K562 (cell line): ENCODE measurements at regions not wholly inside any gene's neighbourhood (a gene's known extent, or its start where the extent isn't known, plus 50 kb on each side); places are given as distances from the start of the nearest gene placed in this dataset.

Experiments
- ATAC-seq: fragments of 200-7000 bp; cut with Tn5 transposase; 3 replicates; pipeline ENCODE4 v1.9.1; 2020; ENCODE audit warnings: moderate library complexity
- BruUV-seq: library from RNA; stranded (reverse); fragments of 400-500 nt; replicated peaks from 2 replicates; lab custom pipeline; 2021; lab: Mats Ljungman, UMichigan
- CTCF ChIA-PET: fragments of 300-600 bp; formaldehyde crosslinking; extraction: SDS; loops from one replicate; lab custom pipeline; 2021; ENCODE audit warnings: low intra/inter-chr PET ratio; lab: Yijun Ruan, JAX
- POLR2A ChIA-PET: fragments of 300-600, 350-650 bp; sonication (Branson Sonifier 250); formaldehyde crosslinking; extraction: SDS; loops from one replicate; lab custom pipeline; 2021; ENCODE audit warnings: antibody characterized with exemption, inconsistent platforms; lab: Yijun Ruan, JAX
- DNase-seq, 4 experiments: peaks; one replicate each; pipeline versions ENCODE4 v3.0.0 to v3.0.0-alpha.2; 2011 to 2018; ENCODE audit warnings: low spot score in 3 of 4, mixed read lengths in 3 of 4; ENCODE audit errors: extremely low read depth in 1 of 4
- FAIRE-seq: peaks from 2 replicates; lab custom pipeline; 2011; peaks lifted over from hg19 to GRCh38; lab: Jason Lieb, UNC
- H2AFZ ChIP-seq: 2 replicates; pipeline ENCODE4 v1.6.0; 2011; ENCODE audit warnings: low read depth, low read length, control low read depth, inconsistent platforms
- H3K27ac ChIP-seq: fragments of 200-600 bp; 3 replicates; pipeline ENCODE4 v1.8.0; 2011; ENCODE audit warnings: low read depth, mild to moderate bottlenecking, control low read depth, inconsistent platforms, low read length, moderate library complexity, mixed read lengths; ENCODE audit errors: extremely low read depth
- H3K27me3 ChIP-seq, 2 experiments: fragments of 300-600 bp in 1 of 2; 2 replicates in 1 of 2; 3 replicates in 1 of 2; pipeline versions ENCODE4 v1.6.0 to v1.8.0; 2011; ENCODE audit warnings: inconsistent platforms in 2 of 2, low read length in 2 of 2, mild to moderate bottlenecking in 1 of 2, mixed read lengths in 1 of 2, moderate library complexity in 1 of 2; ENCODE audit not compliant: control insufficient read depth in 2 of 2, insufficient read depth in 2 of 2
- H3K36me3 ChIP-seq: fragments of 300-600 bp; 3 replicates; pipeline ENCODE4 v1.8.0; 2011; ENCODE audit warnings: mild to moderate bottlenecking, low read length, inconsistent platforms; ENCODE audit not compliant: control insufficient read depth, insufficient read depth
- H3K4me1 ChIP-seq, 2 experiments: fragments of 200-600 bp in 1 of 2; replicated peaks in 1 of 2; 2 replicates in 1 of 2; 3 replicates in 1 of 2; pipeline versions ENCODE4 v1.5.1 to v1.8.0; 2011; ENCODE audit warnings: inconsistent platforms in 2 of 2, low read length in 2 of 2, mild to moderate bottlenecking in 1 of 2, mixed read lengths in 1 of 2, moderate library complexity in 1 of 2; ENCODE audit not compliant: control insufficient read depth in 2 of 2, insufficient read depth in 2 of 2
- H3K4me2 ChIP-seq: 2 replicates; pipeline ENCODE4 v1.6.1; 2011; ENCODE audit warnings: low read length, control low read depth, inconsistent platforms, mixed read lengths; ENCODE audit not compliant: insufficient read depth
- H3K4me3 ChIP-seq: fragments of 200-600 bp; sonication (generic), shearing (Covaris generic); 2 replicates; pipeline ENCODE4 v1.5.1; 2016; ENCODE audit warnings: control low read depth, inconsistent platforms
- H3K79me2 ChIP-seq: fragments of 200-600 bp; 3 replicates; pipeline ENCODE4 v1.8.0; 2011; ENCODE audit warnings: low read length, inconsistent platforms; ENCODE audit not compliant: control insufficient read depth, insufficient read depth
- H3K9ac ChIP-seq, 2 experiments: 2 replicates each; pipeline versions ENCODE4 v1.6.0 to v1.6.1; 2011; ENCODE audit warnings: low read depth in 2 of 2, low read length in 2 of 2, control low read depth in 1 of 2, inconsistent platforms in 1 of 2, mild to moderate bottlenecking in 1 of 2, mixed read lengths in 1 of 2; ENCODE audit not compliant: insufficient read depth in 1 of 2
- H3K9me1 ChIP-seq: one replicate; pipeline ENCODE4 v1.6.0; 2011; ENCODE audit warnings: inconsistent platforms, mild to moderate bottlenecking, low read length, moderate library complexity; ENCODE audit not compliant: control insufficient read depth, insufficient read depth
- H3K9me3 ChIP-seq: replicated peaks from 2 replicates; pipeline ENCODE4 v1.5.1; 2011; ENCODE audit warnings: low read depth, low read length, inconsistent platforms; ENCODE audit not compliant: control insufficient read depth, insufficient read depth
- H4K20me1 ChIP-seq: replicated peaks from 2 replicates; pipeline ENCODE4 v1.6.1; 2011; ENCODE audit warnings: low read length, inconsistent platforms, mixed read lengths; ENCODE audit not compliant: control insufficient read depth, insufficient read depth
- CBX2 ChIP-seq: fragments of 200-600 bp; sonication (generic); IDR thresholded peaks from one replicate; pipeline ENCODE4 v1.6.1; 2012; ENCODE audit warnings: mild to moderate bottlenecking, low read length, inconsistent platforms; ENCODE audit not compliant: insufficient read depth, poor library complexity, severe bottlenecking
- CEBPB ChIP-seq: fragments of 450-650 bp; IDR thresholded peaks from 2 replicates; pipeline ENCODE4 v1.6.1; 2016; ENCODE audit warnings: missing genetic modification characterization, missing compliant biosample characterization
- KHSRP ChIP-seq: fragments of 450-650 bp; IDR thresholded peaks from 2 replicates; pipeline ENCODE4 v1.6.1; 2017
- MTA1 ChIP-seq: fragments of 450-650 bp; IDR thresholded peaks from 2 replicates; pipeline ENCODE4 v1.6.1; 2017; ENCODE audit warnings: borderline replicate concordance
- POLR3G ChIP-seq: IDR thresholded peaks from 2 replicates; pipeline ENCODE4 v1.6.1; 2011; ENCODE audit not compliant: insufficient read length, insufficient replicate concordance; ENCODE audit errors: extremely low read depth
- RBM34 ChIP-seq: fragments of 200-400 bp; formaldehyde crosslinking; IDR thresholded peaks from 2 replicates; pipeline ENCODE4 v1.6.1; 2018; ENCODE audit warnings: low read length, borderline replicate concordance; ENCODE audit not compliant: insufficient read depth
- TAF7 ChIP-seq: fragments of 450-650 bp; IDR thresholded peaks from 2 replicates; pipeline ENCODE4 v1.6.1; 2016; ENCODE audit warnings: missing genetic modification characterization, missing compliant biosample characterization
- TCF7 ChIP-seq: sonication (generic); IDR thresholded peaks from 2 replicates; pipeline ENCODE4 v1.6.1; 2016; ENCODE audit warnings: antibody characterized with exemption, borderline replicate concordance
- TFAM ChIP-seq: fragments of 250-450 bp; sonication (Bioruptor Pico); conservative IDR thresholded peaks from 2 replicates; pipeline ENCODE4 v1.5.0; 2021; ENCODE audit warnings: mild to moderate bottlenecking, moderate library complexity
- ZNF583 ChIP-seq: fragments of 250-450 bp; sonication (Bioruptor Pico); IDR thresholded peaks from 2 replicates; pipeline ENCODE4 v1.4.0; 2020
- WGBS: fragments of 100-300 bp; shearing (Covaris generic); methylation state at CpG from one replicate; pipeline ENCODE4 v1.1.6; 2016; ENCODE audit warnings: low coverage, mixed read lengths; ENCODE audit not compliant: insufficient coverage; ENCODE audit errors: missing lambda C conversion rate; 5-methylcytosine and 5-hydroxymethylcytosine counted together
- in situ Hi-C: fragments of 300-500 bp; cut with MboI; formaldehyde crosslinking; loops from 4 replicates; pipeline ENCODE4 v1.15.0; 2018; ENCODE audit warnings: inconsistent platforms, mixed read lengths
- intact Hi-C: fragments of 100-400 bp; cut with micrococcal nuclease; formaldehyde crosslinking; loops from 2 replicates; pipeline ENCODE4 v1.14.2; 2022
- TF ChIP-seq, protein P1 (sequence below): sonication (generic); formaldehyde crosslinking; IDR thresholded peaks from 2 replicates; pipeline ENCODE4 v1.8.0; 2023; ENCODE audit warnings: mild to moderate bottlenecking, missing genetic modification reagents

- CTCF ChIA-PET = no interaction called here
- Histone ChIP-seq H3K27ac (no peak overlapping the region), H3K4me2 (no peak overlapping the region), H3K36me3 (no peaks in the 10 kb centered on the region), H3K9ac (no peak overlapping the region), H3K9me1 (no peaks in the 10 kb centered on the region), H3K27me3 (no peaks in the 10 kb centered on the region), H3K9me3 (no peaks in the 10 kb centered on the region), H3K4me3 (no peak overlapping the region), H3K79me2 (no peaks in the 10 kb centered on the region), H3K4me1 (no peaks in the 10 kb centered on the region), H2AFZ (no peak overlapping the region), H4K20me1 (no peaks in the 10 kb centered on the region)
- BruUV-seq = no TSS peak
- FAIRE-seq = no peak
- intact Hi-C loops (no loop called here), in situ Hi-C loops (no loop called here)
- WGBS = 2% methylated on average over 6 of the region's 7 CpGs
- no peak for ATAC-seq
- POLR2A ChIA-PET = no interaction called here
- TF ChIP-seq TAF7 (tag) = no peak
- DNase-seq = no peak
Observed at GRCh38 chr6:82551831-82552230, 188.2 kb downstream of the TPBG start.

DNA sequence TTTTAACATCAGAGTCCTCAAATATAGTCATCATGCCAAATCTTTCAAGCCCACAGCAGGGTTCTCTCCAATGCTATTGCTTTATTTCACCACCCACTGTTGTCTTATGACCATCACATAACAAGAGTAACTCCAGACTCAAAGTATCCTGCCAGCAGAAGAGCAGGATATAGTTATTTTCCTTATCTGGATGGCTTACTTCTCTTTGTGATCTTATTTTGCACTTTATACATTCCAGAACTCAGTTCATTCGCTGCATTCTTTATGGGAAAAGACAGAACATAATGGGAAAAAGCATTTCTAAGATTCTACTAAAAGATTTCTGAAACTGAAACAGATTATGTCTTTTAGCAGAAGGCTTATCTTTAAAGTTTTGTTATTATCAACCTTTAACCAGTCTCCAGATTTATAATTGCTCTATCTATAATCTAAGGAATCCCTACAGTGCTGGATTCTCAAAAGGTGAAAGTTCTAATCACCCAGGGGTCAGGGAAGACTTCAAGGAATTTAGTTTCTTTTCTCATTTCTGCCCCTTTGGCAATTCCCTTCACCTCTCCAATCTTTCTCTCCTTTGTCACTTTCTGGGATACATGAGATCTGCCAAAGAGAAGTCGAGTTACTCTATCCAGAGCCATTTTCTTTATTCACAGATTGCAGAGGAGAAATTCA is 190.4 kb downstream of the TPBG start:
- no peaks in the 10 kb centered on the region; a peak in 1 of 5 replicates for H3K4me1 ChIP-seq
- TF ChIP-seq RBM34 (no peak), TFAM (CRISPR knock-in tag) (no peak), POLR3G (no peak), KHSRP (no peak), CBX2 (no peak), ZNF583 (no peak), TCF7 (no peak), MTA1 (no peak), CEBPB (tag) (no peak)
- TF ChIP-seq, protein P1, sequence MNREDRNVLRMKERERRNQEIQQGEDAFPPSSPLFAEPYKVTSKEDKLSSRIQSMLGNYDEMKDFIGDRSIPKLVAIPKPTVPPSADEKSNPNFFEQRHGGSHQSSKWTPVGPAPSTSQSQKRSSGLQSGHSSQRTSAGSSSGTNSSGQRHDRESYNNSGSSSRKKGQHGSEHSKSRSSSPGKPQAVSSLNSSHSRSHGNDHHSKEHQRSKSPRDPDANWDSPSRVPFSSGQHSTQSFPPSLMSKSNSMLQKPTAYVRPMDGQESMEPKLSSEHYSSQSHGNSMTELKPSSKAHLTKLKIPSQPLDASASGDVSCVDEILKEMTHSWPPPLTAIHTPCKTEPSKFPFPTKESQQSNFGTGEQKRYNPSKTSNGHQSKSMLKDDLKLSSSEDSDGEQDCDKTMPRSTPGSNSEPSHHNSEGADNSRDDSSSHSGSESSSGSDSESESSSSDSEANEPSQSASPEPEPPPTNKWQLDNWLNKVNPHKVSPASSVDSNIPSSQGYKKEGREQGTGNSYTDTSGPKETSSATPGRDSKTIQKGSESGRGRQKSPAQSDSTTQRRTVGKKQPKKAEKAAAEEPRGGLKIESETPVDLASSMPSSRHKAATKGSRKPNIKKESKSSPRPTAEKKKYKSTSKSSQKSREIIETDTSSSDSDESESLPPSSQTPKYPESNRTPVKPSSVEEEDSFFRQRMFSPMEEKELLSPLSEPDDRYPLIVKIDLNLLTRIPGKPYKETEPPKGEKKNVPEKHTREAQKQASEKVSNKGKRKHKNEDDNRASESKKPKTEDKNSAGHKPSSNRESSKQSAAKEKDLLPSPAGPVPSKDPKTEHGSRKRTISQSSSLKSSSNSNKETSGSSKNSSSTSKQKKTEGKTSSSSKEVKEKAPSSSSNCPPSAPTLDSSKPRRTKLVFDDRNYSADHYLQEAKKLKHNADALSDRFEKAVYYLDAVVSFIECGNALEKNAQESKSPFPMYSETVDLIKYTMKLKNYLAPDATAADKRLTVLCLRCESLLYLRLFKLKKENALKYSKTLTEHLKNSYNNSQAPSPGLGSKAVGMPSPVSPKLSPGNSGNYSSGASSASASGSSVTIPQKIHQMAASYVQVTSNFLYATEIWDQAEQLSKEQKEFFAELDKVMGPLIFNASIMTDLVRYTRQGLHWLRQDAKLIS = no peak
- TF ChIP-seq, all 486 proteins: peak for 0
- no peak overlapping the region for H2AFZ ChIP-seq
- POLR2A ChIA-PET = no interaction called here
- H4K20me1 ChIP-seq = no peaks in the 10 kb centered on the region
- WGBS = 0% methylated on average over 2 of the region's 2 CpGs
- ATAC-seq (no peak), DNase-seq (no peak), FAIRE-seq (no peak)
- H3K9ac ChIP-seq = no peak overlapping the region
- no peak overlapping the region for H3K27ac ChIP-seq
- no peaks in the 10 kb centered on the region for H3K9me1 ChIP-seq
- H3K79me2 ChIP-seq = no peaks in the 10 kb centered on the region
- no peaks in the 10 kb centered on the region for H3K9me3 ChIP-seq
- CTCF ChIA-PET = no interaction called here
- H3K4me2 ChIP-seq = no peak overlapping the region
- in situ Hi-C loops = no loop called here
- H3K4me3 ChIP-seq = no peak overlapping the region
- H3K27me3 ChIP-seq = no peaks in the 10 kb centered on the region
- intact Hi-C loops = no loop called here
- no peaks in the 10 kb centered on the region for H3K36me3 ChIP-seq
- no TSS peak for BruUV-seq
